ENCODE measurements at regions not wholly inside any gene's neighbourhood (a gene's known extent, or its start where the extent isn't known, plus 50 kb on each side); places are given as distances from the start of the nearest gene placed in this dataset.

- Histone ChIP-seq H3K4me1 (ENCODE audit: control insufficient read depth, insufficient read depth, low read depth, low read length) (no peaks in the 10 kb centered on the region), H4K91ac (ENCODE audit: low read length) (no peak overlapping the region), H3K9me3 (ENCODE audit: control insufficient read depth, low read length) (no peaks in the 10 kb centered on the region), H4K8ac (ENCODE audit: low read length) (no peak overlapping the region), H3K27ac (ENCODE audit: low read length, poor library complexity, severe bottlenecking) (no peak overlapping the region), H2BK5ac (ENCODE audit: low read depth, low read length, poor library complexity, severe bottlenecking) (no peak overlapping the region), H2BK15ac (ENCODE audit: low read depth, poor library complexity, severe bottlenecking) (no peak overlapping the region), H2AK5ac (ENCODE audit: low read length, severe bottlenecking) (no peak overlapping the region), H2BK120ac (ENCODE audit: low read depth, low read length) (no peak overlapping the region), H3K4ac (ENCODE audit: low read depth in 1 of 2, low read length in 2 of 2) (no peak overlapping the region), H3K4me2 (ENCODE audit: low read length, poor library complexity, severe bottlenecking) (no peak overlapping the region), H3K18ac (ENCODE audit: low read depth in 1 of 2, low read length in 2 of 2) (no peak overlapping the region), H3K14ac (ENCODE audit: low read length in 2 of 2) (no peak overlapping the region), H2AFZ (ENCODE audit: low read depth, low read length) (no peak overlapping the region), H3K79me1 (replicated peaks; ENCODE audit: low read length, poor library complexity, severe bottlenecking) (no peaks in the 10 kb centered on the region), H3K23ac (ENCODE audit: low read length in 2 of 2) (no peak overlapping the region), H3K9ac (ENCODE audit: low read length) (no peak overlapping the region), H2BK12ac (ENCODE audit: low read length in 2 of 2) (no peak overlapping the region), H3K4me3 (ENCODE audit: insufficient read depth in 1 of 2, low read depth in 1 of 2, low read length in 2 of 2) (no peak overlapping the region), H3K36me3 (ENCODE audit: control insufficient read depth in 1 of 2, insufficient read depth in 2 of 2, low read depth in 1 of 2, low read length in 2 of 2) (no peaks in the 10 kb centered on the region), H3K27me3 (ENCODE audit: control insufficient read depth in 1 of 2, insufficient read depth in 1 of 2, low read length in 2 of 2) (no peaks in the 10 kb centered on the region)
- 100% methylated on average over 1 of the region's 1 CpG for WGBS
- no peak for DNase-seq
These were observed 115.6 kb downstream of the UCHL5 start for GRCh38 chr1:192943522-192943921.

DNA sequence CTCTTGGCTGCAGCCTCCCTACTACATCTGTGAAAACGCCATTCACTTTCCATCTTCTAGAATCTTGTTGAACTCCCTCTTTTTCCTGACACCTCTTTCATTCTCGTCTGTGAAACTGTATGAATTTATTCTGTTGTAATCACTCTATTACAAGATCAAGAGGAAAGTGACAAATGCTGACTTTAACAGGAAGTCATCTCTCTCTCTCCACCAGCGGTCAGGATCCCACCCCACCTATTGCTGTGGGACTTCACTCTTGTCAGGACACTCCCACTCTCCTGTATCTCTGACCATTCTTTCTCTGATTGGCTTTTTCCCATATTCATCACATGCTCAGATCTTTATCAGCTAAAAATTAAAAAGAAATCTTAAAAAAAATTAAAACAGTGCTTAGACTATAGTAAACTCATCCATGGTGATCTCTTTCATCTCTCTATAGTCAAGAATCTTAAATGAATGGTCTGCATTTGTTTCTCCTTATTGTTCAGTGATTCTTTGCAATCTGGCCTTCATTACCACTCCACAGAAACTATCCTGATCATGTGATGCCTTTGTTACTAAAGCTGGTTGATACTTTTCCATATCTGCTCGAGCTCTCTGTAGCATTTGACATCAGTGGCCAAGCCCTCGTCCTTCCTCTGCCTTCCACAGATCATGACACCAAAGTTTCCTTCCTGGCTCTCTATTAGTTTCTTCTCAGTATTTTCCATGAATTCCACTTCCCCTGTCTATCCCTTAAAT is 113.6 kb downstream of the UCHL5 start:
- Histone ChIP-seq H2AK5ac (ENCODE audit: low read length, severe bottlenecking) (no peak overlapping the region), H3K23ac (ENCODE audit: low read length in 2 of 2) (no peak overlapping the region), H2BK15ac (ENCODE audit: low read depth, poor library complexity, severe bottlenecking) (no peak overlapping the region), H3K9ac (ENCODE audit: low read length) (no peak overlapping the region), H3K4me2 (ENCODE audit: low read length, poor library complexity, severe bottlenecking) (no peak overlapping the region), H3K36me3 (ENCODE audit: control insufficient read depth in 1 of 2, insufficient read depth in 2 of 2, low read depth in 1 of 2, low read length in 2 of 2) (no peaks in the 10 kb centered on the region), H3K4me1 (ENCODE audit: control insufficient read depth, insufficient read depth, low read depth, low read length) (no peaks in the 10 kb centered on the region), H3K4me3 (ENCODE audit: insufficient read depth in 1 of 2, low read depth in 1 of 2, low read length in 2 of 2) (no peak overlapping the region), H3K4ac (ENCODE audit: low read depth in 1 of 2, low read length in 2 of 2) (no peak overlapping the region), H2AFZ (ENCODE audit: low read depth, low read length) (no peak overlapping the region), H3K27me3 (ENCODE audit: control insufficient read depth in 1 of 2, insufficient read depth in 1 of 2, low read length in 2 of 2) (no peaks in the 10 kb centered on the region), H2BK12ac (ENCODE audit: low read length in 2 of 2) (no peak overlapping the region), H3K14ac (ENCODE audit: low read length in 2 of 2) (no peak overlapping the region), H2BK5ac (ENCODE audit: low read depth, low read length, poor library complexity, severe bottlenecking) (no peak overlapping the region), H3K9me3 (ENCODE audit: control insufficient read depth, low read length) (no peaks in the 10 kb centered on the region), H3K79me1 (replicated peaks; ENCODE audit: low read length, poor library complexity, severe bottlenecking) (no peaks in the 10 kb centered on the region), H4K8ac (ENCODE audit: low read length) (no peak overlapping the region), H4K91ac (ENCODE audit: low read length) (no peak overlapping the region), H3K27ac (ENCODE audit: low read length, poor library complexity, severe bottlenecking) (no peak overlapping the region), H2BK120ac (ENCODE audit: low read depth, low read length) (no peak overlapping the region), H3K18ac (ENCODE audit: low read depth in 1 of 2, low read length in 2 of 2) (no peak overlapping the region)
- over 99% methylated on average over 4 of the region's 5 CpGs for WGBS
- no peak for DNase-seq

DNA sequence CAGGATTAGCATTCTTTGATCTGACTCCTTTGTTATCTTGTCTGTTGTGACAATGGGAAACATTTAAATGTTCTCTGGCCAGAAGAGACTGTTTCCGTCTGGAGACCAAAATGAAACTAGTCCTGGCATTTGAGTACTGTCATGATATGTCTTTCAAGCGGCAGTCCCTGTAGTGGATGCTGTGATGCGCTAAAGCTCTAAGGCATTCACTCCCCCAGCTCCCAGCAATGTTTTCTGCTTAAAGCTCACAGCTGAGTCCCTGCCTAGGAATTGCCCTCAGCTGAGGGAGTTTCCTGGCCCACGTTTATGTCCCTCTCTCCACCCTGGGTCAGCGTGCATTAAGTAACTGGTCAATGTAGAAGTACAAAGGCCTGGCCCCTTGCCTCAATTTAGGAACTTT is 109.4 kb downstream of the UCHL5 start:
- Histone ChIP-seq H3K79me1 (replicated peaks; ENCODE audit: low read length, poor library complexity, severe bottlenecking) (no peaks in the 10 kb centered on the region), H3K9me3 (ENCODE audit: control insufficient read depth, low read length) (no peaks in the 10 kb centered on the region), H4K8ac (ENCODE audit: low read length) (peak overlapping the region; percentile 51), H3K27me3 (ENCODE audit: control insufficient read depth in 1 of 2, insufficient read depth in 1 of 2, low read length in 2 of 2) (no peaks in the 10 kb centered on the region), H2BK5ac (ENCODE audit: low read depth, low read length, poor library complexity, severe bottlenecking) (no peak overlapping the region), H3K4me2 (ENCODE audit: low read length, poor library complexity, severe bottlenecking) (no peak overlapping the region), H2AFZ (ENCODE audit: low read depth, low read length) (no peak overlapping the region), H3K4ac (ENCODE audit: low read depth in 1 of 2, low read length in 2 of 2) (no peak overlapping the region), H2AK5ac (ENCODE audit: low read length, severe bottlenecking) (no peak overlapping the region), H3K4me1 (ENCODE audit: control insufficient read depth, insufficient read depth, low read depth, low read length) (peaks cover 2% of the 10 kb centered on the region), H4K91ac (ENCODE audit: low read length) (peak overlapping the region; percentile 23), H3K23ac (ENCODE audit: low read length in 2 of 2) (no peak overlapping the region), H3K14ac (ENCODE audit: low read length in 2 of 2) (no peak overlapping the region), H3K9ac (ENCODE audit: low read length) (no peak overlapping the region), H3K4me3 (ENCODE audit: insufficient read depth in 1 of 2, low read depth in 1 of 2, low read length in 2 of 2) (no peak overlapping the region), H2BK12ac (ENCODE audit: low read length in 2 of 2) (peak overlapping the region in 1 of 2 experiments; percentile 35), H2BK120ac (ENCODE audit: low read depth, low read length) (no peak overlapping the region), H2BK15ac (ENCODE audit: low read depth, poor library complexity, severe bottlenecking) (no peak overlapping the region), H3K27ac (ENCODE audit: low read length, poor library complexity, severe bottlenecking) (no peak overlapping the region), H3K18ac (ENCODE audit: low read depth in 1 of 2, low read length in 2 of 2) (peak overlapping the region in 1 of 2 experiments; percentile 44), H3K36me3 (ENCODE audit: control insufficient read depth in 1 of 2, insufficient read depth in 2 of 2, low read depth in 1 of 2, low read length in 2 of 2) (no peaks in the 10 kb centered on the region)
- WGBS, result 86% methylated on average over 5 of the region's 5 CpGs
- DNase-seq, result no peak

DNA sequence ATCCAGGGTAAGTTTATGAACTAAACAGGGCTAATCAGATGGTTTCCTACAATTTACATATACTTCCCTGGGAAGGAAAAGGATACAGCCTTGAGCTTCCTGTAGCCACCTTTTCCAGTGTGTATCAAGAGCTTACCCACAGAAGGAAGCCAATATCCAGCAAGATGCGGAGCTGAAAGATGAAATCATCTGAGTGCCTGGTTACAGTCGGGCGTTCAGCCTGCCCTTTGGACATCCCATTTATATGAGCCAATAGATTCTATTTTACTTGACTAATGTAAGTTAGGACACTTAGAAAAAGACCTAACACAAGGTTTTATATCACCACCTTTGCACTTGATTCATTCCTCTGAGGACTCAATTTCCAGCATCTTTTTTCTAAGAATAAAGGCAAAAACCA is 108.2 kb downstream of the UCHL5 start:
- no peak overlapping the region for H3K9ac ChIP-seq (ENCODE audit: low read length)
- peaks cover 0 to 2% of the 10 kb centered on the region in 2 experiments for H3K36me3 ChIP-seq (ENCODE audit: control insufficient read depth in 1 of 2, insufficient read depth in 2 of 2, low read depth in 1 of 2, low read length in 2 of 2)
- no peaks in the 10 kb centered on the region for H3K9me3 ChIP-seq (ENCODE audit: control insufficient read depth, low read length)
- H2BK15ac ChIP-seq (ENCODE audit: low read depth, poor library complexity, severe bottlenecking), result no peak overlapping the region
- H3K23ac ChIP-seq (ENCODE audit: low read length in 2 of 2), result no peak overlapping the region
- H3K4me2 ChIP-seq (ENCODE audit: low read length, poor library complexity, severe bottlenecking), result no peak overlapping the region
- peak overlapping the region; percentile 80 to 89 for H2BK12ac ChIP-seq (ENCODE audit: low read length in 2 of 2)
- H3K27ac ChIP-seq (ENCODE audit: low read length, poor library complexity, severe bottlenecking), result no peak overlapping the region
- no peak overlapping the region for H3K4ac ChIP-seq (ENCODE audit: low read depth in 1 of 2, low read length in 2 of 2)
- H2AK5ac ChIP-seq (ENCODE audit: low read length, severe bottlenecking), result peak overlapping the region; percentile 93
- no peak for DNase-seq
- H2BK5ac ChIP-seq (ENCODE audit: low read depth, low read length, poor library complexity, severe bottlenecking), result no peak overlapping the region
- H2AFZ ChIP-seq (ENCODE audit: low read depth, low read length), result no peak overlapping the region
- H3K14ac ChIP-seq (ENCODE audit: low read length in 2 of 2), result no peak overlapping the region
- H3K4me3 ChIP-seq (ENCODE audit: insufficient read depth in 1 of 2, low read depth in 1 of 2, low read length in 2 of 2), result no peak overlapping the region
- no peaks in the 10 kb centered on the region for H3K79me1 ChIP-seq (replicated peaks; ENCODE audit: low read length, poor library complexity, severe bottlenecking)
- peaks cover 2% of the 10 kb centered on the region for H3K4me1 ChIP-seq (ENCODE audit: control insufficient read depth, insufficient read depth, low read depth, low read length)
- no peak overlapping the region for H4K8ac ChIP-seq (ENCODE audit: low read length)
- H4K91ac ChIP-seq (ENCODE audit: low read length), result no peak overlapping the region
- H3K18ac ChIP-seq (ENCODE audit: low read depth in 1 of 2, low read length in 2 of 2), result peak overlapping the region in 1 of 2 experiments; percentile 34
- H3K27me3 ChIP-seq (ENCODE audit: control insufficient read depth in 1 of 2, insufficient read depth in 1 of 2, low read length in 2 of 2), result no peaks in the 10 kb centered on the region
- H2BK120ac ChIP-seq (ENCODE audit: low read depth, low read length), result no peak overlapping the region
- WGBS, result 88% methylated on average over 3 of the region's 3 CpGs

Data from mesenchymal stem cell (in vitro differentiated cells and primary cell).